Small intestine (tissue), 7 donors: ENCODE measurements at regions not wholly inside any gene's neighbourhood (a gene's known extent, or its start where the extent isn't known, plus 50 kb on each side); places are given as distances from the start of the nearest gene placed in this dataset.

ENCODE experiments used
- DNase-seq, 2 donors: peaks; one replicate each; pipeline versions ENCODE4 v3.0.0 to v3.0.0-alpha.2; 2013
- FAIRE-seq: peaks from 2 replicates; lab custom pipeline; 2012; peaks lifted over from hg19 to GRCh38; lab: Jason Lieb, UNC
- H3K27ac ChIP-seq, 3 donors: one replicate each; pipeline ENCODE4 v1.5.1; 2013; ENCODE audit warnings: low read length in 2 of 3, mild to moderate bottlenecking in 2 of 3, control low read depth in 1 of 3, inconsistent platforms in 1 of 3, low read depth in 1 of 3, moderate library complexity in 1 of 3
- H3K27me3 ChIP-seq, 3 donors: one replicate each; pipeline ENCODE4 v1.6.1; 2013; ENCODE audit warnings: low read length in 3 of 3, inconsistent platforms in 1 of 3; ENCODE audit not compliant: control insufficient read depth in 3 of 3, insufficient read depth in 3 of 3
- H3K36me3 ChIP-seq, 3 donors: one replicate each; pipeline ENCODE4 v1.6.1; 2013; ENCODE audit warnings: low read length in 3 of 3, inconsistent platforms in 1 of 3, low read depth in 1 of 3, mild to moderate bottlenecking in 1 of 3, moderate library complexity in 1 of 3; ENCODE audit not compliant: control insufficient read depth in 3 of 3, insufficient read depth in 2 of 3
- H3K4me1 ChIP-seq, 3 donors: one replicate each; pipeline ENCODE4 v1.6.1; 2013; ENCODE audit warnings: low read length in 2 of 3, inconsistent platforms in 1 of 3, low read depth in 1 of 3, mild to moderate bottlenecking in 1 of 3, moderate library complexity in 1 of 3; ENCODE audit not compliant: control insufficient read depth in 3 of 3, insufficient read depth in 2 of 3
- H3K4me3 ChIP-seq, 3 donors: one replicate each; pipeline ENCODE4 v1.5.1; 2013; ENCODE audit warnings: low read length in 3 of 3, control low read depth in 1 of 3, inconsistent platforms in 1 of 3, low read depth in 1 of 3, mild to moderate bottlenecking in 1 of 3, moderate library complexity in 1 of 3
- H3K9me3 ChIP-seq, 2 donors: one replicate each; pipeline ENCODE4 v1.6.1; 2013; ENCODE audit warnings: low read depth in 1 of 2, low read length in 1 of 2; ENCODE audit not compliant: control insufficient read depth in 2 of 2, insufficient read depth in 1 of 2
- WGBS, 3 donors: extraction: QIAGEN DNeasy Blood & Tissue Kit; methylation state at CpG; one replicate each; pipeline ENCODE4 v1.1.7; 2013; 5-methylcytosine and 5-hydroxymethylcytosine counted together
- donor health status: healthy with polysubstance abuse.
- donor health status: control.
- donor health status: control.
- donor health status: Bipolar disorder and iron deficiency.
- donor health status: healthy.

DNA sequence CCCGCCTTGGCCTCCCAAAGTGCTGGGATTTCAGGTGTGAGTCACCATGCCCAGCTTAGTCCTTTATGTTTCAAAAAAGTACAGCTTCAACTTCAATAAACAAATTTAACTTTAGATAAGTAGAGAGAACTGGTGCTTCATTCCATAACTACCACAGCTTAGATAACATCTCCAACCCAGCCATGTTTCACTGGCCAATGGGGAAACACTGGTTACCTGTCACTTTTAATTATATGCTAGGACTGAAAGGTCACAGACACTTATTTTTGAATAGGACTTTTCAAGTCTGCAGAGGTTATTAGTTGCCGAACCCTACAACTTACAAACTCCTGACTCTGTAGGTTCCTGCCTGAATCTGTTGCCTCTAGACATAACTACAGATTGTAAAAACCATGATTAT, 56.5 kb upstream of the ST6GALNAC3 start:
- H3K27me3 ChIP-seq: no peaks in the 10 kb centered on the region

DNA sequence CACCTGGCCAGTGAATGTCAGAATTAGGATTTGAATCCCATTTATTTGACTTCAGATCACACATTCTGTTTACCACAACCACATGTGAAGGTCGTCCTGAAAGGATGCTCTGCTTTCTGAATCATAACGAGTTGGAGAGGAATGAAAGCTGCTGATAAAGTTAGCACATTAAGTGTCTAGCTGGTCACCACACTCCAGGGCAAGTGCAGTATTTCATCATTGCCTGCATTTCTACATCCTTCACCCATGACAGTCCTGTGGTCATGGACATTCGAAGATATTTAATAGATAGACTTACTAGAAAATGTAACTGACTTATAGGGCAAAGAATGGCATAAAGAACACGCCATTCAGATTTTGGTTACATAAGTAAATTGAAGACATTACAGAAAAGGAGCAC, 52.7 kb upstream of the ST6GALNAC3 start:
- Histone ChIP-seq H3K9me3 (no peaks in the 10 kb centered on the region), H3K4me1 (no peaks in the 10 kb centered on the region), H3K27me3 (no peaks in the 10 kb centered on the region), H3K36me3 (no peaks in the 10 kb centered on the region), H3K4me3 (no peak overlapping the region), H3K27ac (no peak overlapping the region)
- WGBS, 3 donors: 52 to 56% (median 53%) methylated on average over 4 of the region's 4 CpGs
- DNase-seq (no peak), FAIRE-seq (no peak)

More for the DNA sequence above, 56.5 kb upstream of the ST6GALNAC3 start:
- 73 to 92% (median 77%) methylated on average over 2 of the region's 2 CpGs for WGBS, 3 donors
- no peak overlapping the region for H3K27ac ChIP-seq
- no peaks in the 10 kb centered on the region for H3K36me3 ChIP-seq
- FAIRE-seq (no peak), DNase-seq (no peak)
- H3K9me3 ChIP-seq: no peaks in the 10 kb centered on the region
- H3K4me3 ChIP-seq: no peak overlapping the region
- no peaks in the 10 kb centered on the region for H3K4me1 ChIP-seq

DNA sequence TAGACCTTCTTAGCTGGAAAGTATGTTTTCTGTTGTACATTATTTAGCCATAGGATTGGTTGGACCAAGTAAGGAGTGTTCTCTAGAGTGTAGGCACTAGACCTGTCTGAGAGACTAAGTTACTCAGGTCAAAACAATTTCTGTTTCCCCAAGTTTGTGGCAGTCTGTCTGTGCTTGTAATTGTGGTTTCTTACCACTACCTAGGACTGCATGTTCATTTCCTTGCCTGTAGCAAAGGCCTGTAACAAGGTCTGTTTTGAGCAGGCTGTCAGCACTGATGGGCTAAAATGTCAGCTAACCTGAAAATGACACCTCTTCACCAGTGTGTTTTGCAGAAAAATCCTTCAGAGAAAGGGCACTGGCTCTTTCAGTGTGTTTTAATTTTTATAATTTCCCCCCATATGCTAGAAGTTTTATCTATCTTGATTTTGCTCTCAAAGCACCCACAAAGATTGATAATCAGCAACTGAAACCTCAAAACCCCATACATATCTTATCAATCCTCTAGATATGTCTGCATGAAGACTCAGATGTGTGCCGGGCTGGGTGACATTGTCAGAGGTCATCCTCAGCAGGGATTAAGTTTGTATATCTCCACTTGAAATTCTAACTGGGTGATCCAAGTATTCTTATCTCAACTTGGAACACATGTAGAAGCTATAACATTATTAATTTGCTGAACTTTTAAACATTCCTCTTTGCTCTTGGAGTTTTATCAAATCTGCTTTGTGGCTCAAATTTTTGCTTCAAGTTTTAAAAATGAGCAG, 50.7 kb upstream of the ST6GALNAC3 start:
- Histone ChIP-seq H3K36me3 (no peaks in the 10 kb centered on the region), H3K27me3 (no peaks in the 10 kb centered on the region), H3K27ac (peak overlapping the region in 1 of 3 donors; percentile 8), H3K4me3 (no peak overlapping the region), H3K9me3 (no peaks in the 10 kb centered on the region), H3K4me1 (no peaks in the 10 kb centered on the region)
- FAIRE-seq (no peak), DNase-seq (peak in 1 of 2 donors; percentile 57)
- WGBS, 3 donors: 7 to 39% (median 29%) methylated on average over 1 of the region's 1 CpG
